BJ (cell line): ENCODE measurements at regions not wholly inside any gene's neighbourhood (a gene's known extent, or its start where the extent isn't known, plus 50 kb on each side); places are given as distances from the start of the nearest gene placed in this dataset.
"Not testable (repeated sequence)": the region's sequence is repeated elsewhere in the genome, so short reads cannot be mapped to it uniquely, and the experiment has no call there.

ENCODE experiments used
- CTCF ChIA-PET: fragments of 350-600 bp; formaldehyde crosslinking; extraction: SDS; loops from one replicate; lab custom pipeline; 2021; ENCODE audit warnings: antibody characterized with exemption, inconsistent platforms; lab: Yijun Ruan, JAX
- POLR2A ChIA-PET: fragments of 300-600 bp; sonication (Branson Sonifier 250); formaldehyde crosslinking; extraction: SDS; loops from one replicate; lab custom pipeline; 2021; ENCODE audit warnings: antibody characterized with exemption; lab: Charles Lee
- DNase-seq: peaks from one replicate; pipeline ENCODE4 v3.0.0-alpha.2; 2011; ENCODE audit warnings: low read depth
- H3K27me3 ChIP-seq: 2 replicates; pipeline ENCODE4 v1.6.0; 2011; ENCODE audit warnings: low read length; ENCODE audit not compliant: control insufficient read depth, insufficient read depth
- H3K36me3 ChIP-seq: 2 replicates; pipeline ENCODE4 v1.5.1; 2011; ENCODE audit warnings: low read length; ENCODE audit not compliant: control insufficient read depth, insufficient read depth
- H3K4me3 ChIP-seq: 2 replicates; pipeline ENCODE4 v1.5.1; 2011; ENCODE audit warnings: low read depth, mild to moderate bottlenecking, control low read depth, low read length
- CTCF ChIP-seq: IDR thresholded peaks from 2 replicates; pipeline ENCODE4 v1.5.1; 2011; ENCODE audit warnings: low read depth, mild to moderate bottlenecking, control low read depth, inconsistent platforms, low read length, moderate library complexity; ENCODE audit not compliant: insufficient read depth

GRCh38 chr1:230476622-230477003, 50.5 kb upstream of the PGBD5 start:
- CTCF ChIA-PET = no interaction called here
- Histone ChIP-seq H3K27me3 (no peaks in the 10 kb centered on the region), H3K36me3 (no peaks in the 10 kb centered on the region), H3K4me3 (no peak overlapping the region)
- POLR2A ChIA-PET = no interaction called here
- no peak for TF ChIP-seq CTCF
- no peak for DNase-seq

- DNase-seq, H3K27me3 ChIP-seq, CTCF ChIA-PET, H3K36me3 ChIP-seq, POLR2A ChIA-PET, H3K4me3 ChIP-seq: not testable (repeated sequence)
Observed at GRCh38 chr1:230475856-230476621, 49.9 kb upstream of the PGBD5 start.
